ENCODE measurements at regions not wholly inside any gene's neighbourhood (a gene's known extent, or its start where the extent isn't known, plus 50 kb on each side); places are given as distances from the start of the nearest gene placed in this dataset.

DNA sequence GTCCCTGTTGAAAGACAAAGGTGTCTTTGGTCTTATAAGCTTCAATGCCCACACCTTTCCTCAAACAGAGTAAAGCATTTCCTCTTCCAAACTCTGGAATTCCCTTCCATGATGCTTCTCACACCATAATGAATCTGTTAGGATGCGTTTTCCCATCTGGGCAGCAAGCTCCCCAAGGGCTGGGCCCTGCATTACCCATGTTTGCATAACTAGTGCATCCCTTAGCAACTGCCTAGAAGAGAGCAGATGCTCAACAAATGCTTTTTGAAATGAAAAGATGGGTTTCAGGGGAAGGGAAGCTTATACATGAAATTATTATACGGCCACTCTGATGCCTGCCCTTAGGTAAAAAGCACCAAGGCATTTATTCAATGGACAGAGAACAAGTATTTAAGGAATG, 124.5 kb upstream of the CCL2 start:
- no peak for TF ChIP-seq MAX (IDR thresholded peaks at IDR 0.05; ENCODE audit: insufficient read depth, insufficient read length)
- TF ChIP-seq FOS (IDR thresholded peaks at IDR 0.05; ENCODE audit: borderline replicate concordance, insufficient read depth, low read length), result no peak
- TF ChIP-seq MYC (IDR thresholded peaks at IDR 0.05; ENCODE audit: low read depth, low read length), result no peak
- no peak for TF ChIP-seq POLR2AphosphoS5 (IDR thresholded peaks at IDR 0.05; ENCODE audit: insufficient read depth, low read depth, low read length)
- no peak for TF ChIP-seq POLR2A (IDR thresholded peaks at IDR 0.05; ENCODE audit: low read depth, low read length)
- TF ChIP-seq, protein P1, sequence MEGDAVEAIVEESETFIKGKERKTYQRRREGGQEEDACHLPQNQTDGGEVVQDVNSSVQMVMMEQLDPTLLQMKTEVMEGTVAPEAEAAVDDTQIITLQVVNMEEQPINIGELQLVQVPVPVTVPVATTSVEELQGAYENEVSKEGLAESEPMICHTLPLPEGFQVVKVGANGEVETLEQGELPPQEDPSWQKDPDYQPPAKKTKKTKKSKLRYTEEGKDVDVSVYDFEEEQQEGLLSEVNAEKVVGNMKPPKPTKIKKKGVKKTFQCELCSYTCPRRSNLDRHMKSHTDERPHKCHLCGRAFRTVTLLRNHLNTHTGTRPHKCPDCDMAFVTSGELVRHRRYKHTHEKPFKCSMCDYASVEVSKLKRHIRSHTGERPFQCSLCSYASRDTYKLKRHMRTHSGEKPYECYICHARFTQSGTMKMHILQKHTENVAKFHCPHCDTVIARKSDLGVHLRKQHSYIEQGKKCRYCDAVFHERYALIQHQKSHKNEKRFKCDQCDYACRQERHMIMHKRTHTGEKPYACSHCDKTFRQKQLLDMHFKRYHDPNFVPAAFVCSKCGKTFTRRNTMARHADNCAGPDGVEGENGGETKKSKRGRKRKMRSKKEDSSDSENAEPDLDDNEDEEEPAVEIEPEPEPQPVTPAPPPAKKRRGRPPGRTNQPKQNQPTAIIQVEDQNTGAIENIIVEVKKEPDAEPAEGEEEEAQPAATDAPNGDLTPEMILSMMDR (IDR thresholded peaks at IDR 0.05; ENCODE audit: extremely low read depth in 1 of 2, insufficient read depth in 1 of 2, low read depth in 1 of 2, low read length in 2 of 2), result no peak
- TF ChIP-seq EZH2 (IDR thresholded peaks at IDR 0.05; ENCODE audit: borderline replicate concordance, low read depth, low read length, severe bottlenecking), result no peak
- no peak for TF ChIP-seq GATA2 (IDR thresholded peaks at IDR 0.05; ENCODE audit: insufficient read depth, insufficient read length, low read depth, low read length)
- TF ChIP-seq JUN (IDR thresholded peaks at IDR 0.05; ENCODE audit: borderline replicate concordance, insufficient read depth, insufficient read length, low read depth), result no peak
- no peak for FAIRE-seq
- no peaks in the 10 kb centered on the region for H3K4me1 ChIP-seq (ENCODE audit: control insufficient read depth, extremely low read depth, insufficient read depth, low read length)

More for the DNA sequence above, 124.5 kb upstream of the CCL2 start:
- Histone ChIP-seq H3K9ac (replicated peaks; ENCODE audit: extremely low read depth, insufficient read depth, low read length) (no peak overlapping the region), H3K4me3 (replicated peaks in 1 of 3; ENCODE audit: insufficient read depth in 1 of 3, low read depth in 1 of 3, low read length in 3 of 3) (no peak overlapping the region), H2AFZ (ENCODE audit: low read depth, low read length) (no peak overlapping the region), H3K4me2 (ENCODE audit: insufficient read depth, low read length) (no peak overlapping the region), H3K9me3 (replicated peaks; ENCODE audit: control insufficient read depth, insufficient read depth, low read length) (no peaks in the 10 kb centered on the region), H3K27ac (ENCODE audit: insufficient read depth, low read depth, low read length) (no peak overlapping the region), H4K20me1 (replicated peaks; ENCODE audit: control insufficient read depth, extremely low read depth, insufficient read depth, low read length) (no peaks in the 10 kb centered on the region), H3K27me3 (ENCODE audit: control insufficient read depth in 2 of 2, insufficient read depth in 2 of 2, low read length in 2 of 2) (no peaks in the 10 kb centered on the region), H3K36me3 (ENCODE audit: control insufficient read depth in 2 of 2, extremely low read depth in 1 of 2, insufficient read depth in 2 of 2, low read length in 2 of 2) (no peaks in the 10 kb centered on the region), H3K79me2 (ENCODE audit: control insufficient read depth, insufficient read depth, low read length) (no peaks in the 10 kb centered on the region), H3K9me1 (replicated peaks; ENCODE audit: control insufficient read depth, extremely low read depth, insufficient read depth, low read length) (no peaks in the 10 kb centered on the region)
- dilution Hi-C loops (cut with MboI; ENCODE audit: extremely low pct_ligation_motif_present, low sequenced_read_pairs), result no loop called here
- POLR2A ChIA-PET, result no interaction called here
- CTCF ChIA-PET, result no interaction called here
- no TSS peak for BruUV-seq (replicated peaks)
- intact Hi-C loops (cut with micrococcal nuclease), result no loop called here
- DNase-seq (ENCODE audit: low read depth, low spot score), result no peak

Measured in endothelial cell of umbilical vein (primary cell).